Muscle of leg (tissue), 3 donors: ENCODE measurements at regions not wholly inside any gene's neighbourhood (a gene's known extent, or its start where the extent isn't known, plus 50 kb on each side); places are given as distances from the start of the nearest gene placed in this dataset.

Experiments
- DNase-seq: peaks from one replicate; pipeline ENCODE4 v3.0.0; 2013
- H3K27ac ChIP-seq: one replicate; pipeline ENCODE4 v1.5.1; 2013; ENCODE audit warnings: mild to moderate bottlenecking, low read length, control low read depth
- H3K27me3 ChIP-seq: one replicate; pipeline ENCODE4 v1.6.1; 2013; ENCODE audit warnings: low read length; ENCODE audit not compliant: control insufficient read depth, insufficient read depth
- H3K36me3 ChIP-seq: one replicate; pipeline ENCODE4 v1.6.1; 2013; ENCODE audit warnings: low read length; ENCODE audit not compliant: control insufficient read depth, insufficient read depth
- H3K4me1 ChIP-seq: one replicate; pipeline ENCODE4 v1.6.1; 2013; ENCODE audit warnings: low read length; ENCODE audit not compliant: control insufficient read depth, insufficient read depth
- H3K4me3 ChIP-seq: one replicate; pipeline ENCODE4 v1.5.1; 2013; ENCODE audit warnings: low read length, control low read depth
- H3K9me3 ChIP-seq: replicated peaks from 2 replicates; pipeline ENCODE4 v1.6.1; 2013; ENCODE audit warnings: low read depth, low read length; ENCODE audit not compliant: control insufficient read depth
- WGBS: methylation state at CpG from one replicate; pipeline ENCODE4 v1.1.5; 2013; ENCODE audit warnings: missing lambda C conversion rate; ENCODE audit not compliant: insufficient coverage; 5-methylcytosine and 5-hydroxymethylcytosine counted together

GRCh38 chr3:194977356-194977755, 291.7 kb downstream of the FAM43A start:
- no peak overlapping the region for H3K27ac ChIP-seq
- no peak for DNase-seq
- no peaks in the 10 kb centered on the region for H3K36me3 ChIP-seq
- WGBS = 94% methylated on average over 5 of the region's 8 CpGs
- H3K4me3 ChIP-seq = no peak overlapping the region
- peaks cover under 1% of the 10 kb centered on the region for H3K9me3 ChIP-seq
- no peaks in the 10 kb centered on the region for H3K4me1 ChIP-seq
- peaks cover 2% of the 10 kb centered on the region for H3K27me3 ChIP-seq

GRCh38 chr3:194979173-194979572, 291.8 kb downstream of the XXYLT1 start:
- no peak overlapping the region for H3K27ac ChIP-seq
- no peak for DNase-seq
- peaks cover 4% of the 10 kb centered on the region for H3K9me3 ChIP-seq
- peaks cover 12% of the 10 kb centered on the region for H3K4me1 ChIP-seq
- no peak overlapping the region for H3K4me3 ChIP-seq
- H3K27me3 ChIP-seq = peaks cover 2% of the 10 kb centered on the region
- WGBS = 74% methylated on average over 6 of the region's 6 CpGs
- H3K36me3 ChIP-seq = no peaks in the 10 kb centered on the region

GRCh38 chr3:194982472-194982871, 288.5 kb downstream of the XXYLT1 start:
- Histone ChIP-seq H3K36me3 (no peaks in the 10 kb centered on the region), H3K4me3 (no peak overlapping the region), H3K9me3 (peaks cover 4% of the 10 kb centered on the region), H3K27me3 (no peaks in the 10 kb centered on the region), H3K27ac (no peak overlapping the region), H3K4me1 (peaks cover 30% of the 10 kb centered on the region)
- DNase-seq = no peak
- WGBS = 100% methylated on average over 1 of the region's 3 CpGs

- no CpG with 5 or more reads among the region's 2 CpGs for WGBS
- Histone ChIP-seq H3K4me1 (peaks cover 32% of the 10 kb centered on the region), H3K9me3 (peaks cover 4% of the 10 kb centered on the region), H3K36me3 (no peaks in the 10 kb centered on the region), H3K27ac (no peak overlapping the region), H3K27me3 (no peaks in the 10 kb centered on the region), H3K4me3 (no peak overlapping the region)
- no peak for DNase-seq
Measured at GRCh38 chr3:194983121-194983520, 287.8 kb downstream of the XXYLT1 start.

GRCh38 chr3:194983620-194984019, 287.3 kb downstream of the XXYLT1 start:
- Histone ChIP-seq H3K4me3 (no peak overlapping the region), H3K27me3 (no peaks in the 10 kb centered on the region), H3K27ac (peak overlapping the region; percentile 54), H3K9me3 (peaks cover 4% of the 10 kb centered on the region), H3K4me1 (peaks cover 32% of the 10 kb centered on the region), H3K36me3 (no peaks in the 10 kb centered on the region)
- DNase-seq = peak; percentile 33
- WGBS = 67% methylated on average over 1 of the region's 2 CpGs

- peak; percentile 55 for DNase-seq
Measured at GRCh38 chr3:194984066-194984465, 286.9 kb downstream of the XXYLT1 start.

GRCh38 chr3:194984622-194985021, 286.3 kb downstream of the XXYLT1 start:
- Histone ChIP-seq H3K4me3 (no peak overlapping the region), H3K27ac (no peak overlapping the region), H3K4me1 (peaks cover 32% of the 10 kb centered on the region), H3K36me3 (no peaks in the 10 kb centered on the region), H3K27me3 (peaks cover 3% of the 10 kb centered on the region), H3K9me3 (peaks cover 4% of the 10 kb centered on the region)
- 65% methylated on average over 9 of the region's 9 CpGs for WGBS
- no peak for DNase-seq

More at GRCh38 chr3:194984066-194984465, 286.9 kb downstream of the XXYLT1 start:
- 58% methylated on average over 2 of the region's 3 CpGs for WGBS
- peaks cover 32% of the 10 kb centered on the region for H3K4me1 ChIP-seq
- peaks cover 4% of the 10 kb centered on the region for H3K9me3 ChIP-seq
- peaks cover 2% of the 10 kb centered on the region for H3K27me3 ChIP-seq
- no peak overlapping the region for H3K4me3 ChIP-seq
- peak overlapping the region; percentile 54 for H3K27ac ChIP-seq
- H3K36me3 ChIP-seq = no peaks in the 10 kb centered on the region

GRCh38 chr3:194985031-194985578, 285.9 kb downstream of the XXYLT1 start:
- peaks cover 3% of the 10 kb centered on the region for H3K27me3 ChIP-seq
- H3K36me3 ChIP-seq = no peaks in the 10 kb centered on the region
- H3K4me1 ChIP-seq = peaks cover 32% of the 10 kb centered on the region
- peaks cover 4% of the 10 kb centered on the region for H3K9me3 ChIP-seq
- no peak overlapping the region for H3K4me3 ChIP-seq
- H3K27ac ChIP-seq = no peak overlapping the region
- DNase-seq = peak; percentile 71
- 41% methylated on average over 33 of the region's 33 CpGs for WGBS

- Histone ChIP-seq H3K9me3 (peaks cover 4% of the 10 kb centered on the region), H3K4me3 (no peak overlapping the region), H3K27ac (no peak overlapping the region), H3K4me1 (peaks cover 32% of the 10 kb centered on the region), H3K36me3 (no peaks in the 10 kb centered on the region), H3K27me3 (peaks cover 3% of the 10 kb centered on the region)
- DNase-seq = no peak
- WGBS = 90% methylated on average over 9 of the region's 17 CpGs
Measured at GRCh38 chr3:194986208-194987043, 284.5 kb downstream of the XXYLT1 start.

GRCh38 chr3:194987571-194988494, 283.1 kb downstream of the XXYLT1 start:
- WGBS = 63% methylated on average over 11 of the region's 21 CpGs
- Histone ChIP-seq H3K4me1 (peaks cover 32% of the 10 kb centered on the region), H3K4me3 (no peak overlapping the region), H3K36me3 (no peaks in the 10 kb centered on the region), H3K9me3 (no peaks in the 10 kb centered on the region), H3K27me3 (peaks cover 3% of the 10 kb centered on the region), H3K27ac (no peak overlapping the region)
- no peak for DNase-seq
